ENCODE measurements at regions not wholly inside any gene's neighbourhood (a gene's known extent, or its start where the extent isn't known, plus 50 kb on each side); places are given as distances from the start of the nearest gene placed in this dataset.

- DNase-seq (ENCODE audit: low spot score), result no peak
- no peaks in the 10 kb centered on the region for H3K36me3 ChIP-seq
- no peak overlapping the region for H3K27ac ChIP-seq
- peaks cover 0 to 10% of the 10 kb centered on the region in 2 donors for H3K4me1 ChIP-seq (ENCODE audit: control insufficient read depth in 1 of 2, low read depth in 2 of 2)
- ATAC-seq (ENCODE audit: insufficient number of reproducible peaks, low FRiP score, low read depth), result no peak
- H3K27me3 ChIP-seq (replicated peaks; ENCODE audit: insufficient read depth), result no peaks in the 10 kb centered on the region
- H3K4me3 ChIP-seq, result no peak overlapping the region
- H3K9me3 ChIP-seq, result no peaks in the 10 kb centered on the region
- TF ChIP-seq, protein P1, sequence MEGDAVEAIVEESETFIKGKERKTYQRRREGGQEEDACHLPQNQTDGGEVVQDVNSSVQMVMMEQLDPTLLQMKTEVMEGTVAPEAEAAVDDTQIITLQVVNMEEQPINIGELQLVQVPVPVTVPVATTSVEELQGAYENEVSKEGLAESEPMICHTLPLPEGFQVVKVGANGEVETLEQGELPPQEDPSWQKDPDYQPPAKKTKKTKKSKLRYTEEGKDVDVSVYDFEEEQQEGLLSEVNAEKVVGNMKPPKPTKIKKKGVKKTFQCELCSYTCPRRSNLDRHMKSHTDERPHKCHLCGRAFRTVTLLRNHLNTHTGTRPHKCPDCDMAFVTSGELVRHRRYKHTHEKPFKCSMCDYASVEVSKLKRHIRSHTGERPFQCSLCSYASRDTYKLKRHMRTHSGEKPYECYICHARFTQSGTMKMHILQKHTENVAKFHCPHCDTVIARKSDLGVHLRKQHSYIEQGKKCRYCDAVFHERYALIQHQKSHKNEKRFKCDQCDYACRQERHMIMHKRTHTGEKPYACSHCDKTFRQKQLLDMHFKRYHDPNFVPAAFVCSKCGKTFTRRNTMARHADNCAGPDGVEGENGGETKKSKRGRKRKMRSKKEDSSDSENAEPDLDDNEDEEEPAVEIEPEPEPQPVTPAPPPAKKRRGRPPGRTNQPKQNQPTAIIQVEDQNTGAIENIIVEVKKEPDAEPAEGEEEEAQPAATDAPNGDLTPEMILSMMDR (IDR thresholded peaks at IDR 0.05), result no peak
Observed at GRCh38 chr13:73739394-73739793, 394.8 kb downstream of the KLF12 start.

DNA sequence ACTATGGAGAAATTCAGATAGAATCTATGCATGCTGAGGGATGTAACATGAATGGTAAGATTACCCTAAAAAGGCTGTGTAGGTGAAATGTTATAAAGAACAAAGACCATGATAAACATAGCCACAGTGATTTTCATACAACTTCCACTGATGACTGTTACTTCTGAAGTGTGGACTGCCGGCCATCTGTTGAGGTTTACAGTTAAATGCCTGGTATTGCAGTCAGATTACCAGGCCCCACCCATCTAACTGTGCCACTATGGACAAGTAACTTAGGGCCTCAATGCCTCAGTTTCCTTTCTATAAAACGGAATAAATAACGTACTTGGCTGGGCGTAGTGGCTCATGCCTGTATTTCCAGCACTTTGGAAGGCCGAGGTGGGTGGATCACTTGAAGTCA is 395.6 kb downstream of the KLF12 start:
- no peaks in the 10 kb centered on the region for H3K27me3 ChIP-seq (replicated peaks; ENCODE audit: insufficient read depth)
- no peaks in the 10 kb centered on the region for H3K36me3 ChIP-seq
- DNase-seq (ENCODE audit: low spot score), result no peak
- TF ChIP-seq, protein P1 (IDR thresholded peaks at IDR 0.05), result no peak
- H3K27ac ChIP-seq, result no peak overlapping the region
- no peaks in the 10 kb centered on the region for H3K9me3 ChIP-seq
- H3K4me3 ChIP-seq, result no peak overlapping the region
- ATAC-seq (ENCODE audit: insufficient number of reproducible peaks, low FRiP score, low read depth), result no peak
- H3K4me1 ChIP-seq (ENCODE audit: control insufficient read depth in 1 of 2, low read depth in 2 of 2), result peaks cover 0 to 10% of the 10 kb centered on the region in 2 donors

- no peaks in the 10 kb centered on the region for H3K9me3 ChIP-seq
- no peak for ATAC-seq (ENCODE audit: insufficient number of reproducible peaks, low FRiP score, low read depth)
- TF ChIP-seq, protein P1 (IDR thresholded peaks at IDR 0.05), result no peak
- H3K36me3 ChIP-seq, result no peaks in the 10 kb centered on the region
- no peaks in the 10 kb centered on the region for H3K27me3 ChIP-seq (replicated peaks; ENCODE audit: insufficient read depth)
- H3K27ac ChIP-seq, result no peak overlapping the region
- DNase-seq (ENCODE audit: low spot score), result no peak
- no peak overlapping the region for H3K4me3 ChIP-seq
- peaks cover 0 to 10% of the 10 kb centered on the region in 2 donors for H3K4me1 ChIP-seq (ENCODE audit: control insufficient read depth in 1 of 2, low read depth in 2 of 2)
Observed at GRCh38 chr13:73737214-73737613, 397.0 kb downstream of the KLF12 start.

DNA sequence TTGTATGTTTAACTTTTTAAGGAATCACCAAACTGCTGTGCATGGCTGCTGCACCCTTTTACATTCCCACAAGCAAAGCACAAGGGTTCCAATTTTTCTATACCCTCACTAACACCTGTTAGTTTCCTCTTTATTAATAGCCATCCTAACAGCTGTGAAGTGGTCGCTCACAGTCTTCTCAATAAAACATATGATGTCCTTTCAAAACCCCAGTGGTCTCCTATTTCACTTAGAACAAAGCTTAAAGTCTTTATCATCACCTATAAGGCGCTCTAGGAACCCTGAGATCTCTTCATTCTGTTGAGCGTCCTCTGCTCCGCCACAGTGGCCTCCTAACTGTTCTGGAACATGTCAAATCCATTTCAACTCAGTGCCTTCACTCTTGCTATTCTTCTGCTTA is 400.5 kb downstream of the KLF12 start:
- Histone ChIP-seq H3K27me3 (replicated peaks; ENCODE audit: insufficient read depth) (no peaks in the 10 kb centered on the region), H3K9me3 (no peaks in the 10 kb centered on the region), H3K4me3 (no peak overlapping the region), H3K4me1 (ENCODE audit: control insufficient read depth in 1 of 2, low read depth in 2 of 2) (no peaks in the 10 kb centered on the region), H3K36me3 (no peaks in the 10 kb centered on the region), H3K27ac (no peak overlapping the region)
- TF ChIP-seq, protein P1 (IDR thresholded peaks at IDR 0.05), result no peak
- ATAC-seq (ENCODE audit: insufficient number of reproducible peaks, low FRiP score, low read depth), result no peak
- no peak for DNase-seq (ENCODE audit: low spot score)

- TF ChIP-seq, protein P1 (IDR thresholded peaks at IDR 0.05), result no peak
- DNase-seq (ENCODE audit: low spot score) (no peak), ATAC-seq (ENCODE audit: insufficient number of reproducible peaks, low FRiP score, low read depth) (no peak)
- no peaks in the 10 kb centered on the region for H3K27me3 ChIP-seq (replicated peaks; ENCODE audit: insufficient read depth)
- no peak overlapping the region for H3K27ac ChIP-seq
- no peaks in the 10 kb centered on the region for H3K36me3 ChIP-seq
- no peaks in the 10 kb centered on the region for H3K4me1 ChIP-seq (ENCODE audit: control insufficient read depth in 1 of 2, low read depth in 2 of 2)
- H3K4me3 ChIP-seq, result no peak overlapping the region
- no peaks in the 10 kb centered on the region for H3K9me3 ChIP-seq
Observed at GRCh38 chr13:73732350-73732749, 401.9 kb downstream of the KLF12 start.
